Inferior parietal cortex (tissue), 1 donor: ENCODE measurements at regions not wholly inside any gene's neighbourhood (a gene's known extent, or its start where the extent isn't known, plus 50 kb on each side); places are given as distances from the start of the nearest gene placed in this dataset.

Experiments used
- DNase-seq: peaks from one replicate; pipeline ENCODE4 v3.0.0-alpha.2; 2016; ENCODE audit errors: extremely low spot score

DNA sequence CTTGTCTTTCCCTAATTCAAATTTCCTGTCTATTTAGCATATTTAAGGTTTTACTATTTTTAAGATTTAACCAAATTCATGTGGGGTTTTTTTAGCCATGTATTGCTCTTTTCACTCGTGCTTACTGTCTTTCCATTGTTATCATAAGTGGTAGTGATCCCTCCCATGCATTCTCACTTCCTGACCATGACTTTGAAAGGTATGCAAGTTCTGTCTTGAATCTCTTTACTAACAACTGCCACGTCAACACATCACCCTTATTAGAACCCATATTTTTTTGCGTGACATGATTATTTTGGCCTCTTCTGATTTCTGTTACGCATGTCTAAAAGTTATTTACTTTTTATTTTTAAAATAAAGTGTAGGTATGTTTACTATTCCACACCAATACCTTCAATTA, 94.7 kb upstream of the CDH6 start:
- no peak for DNase-seq

DNA sequence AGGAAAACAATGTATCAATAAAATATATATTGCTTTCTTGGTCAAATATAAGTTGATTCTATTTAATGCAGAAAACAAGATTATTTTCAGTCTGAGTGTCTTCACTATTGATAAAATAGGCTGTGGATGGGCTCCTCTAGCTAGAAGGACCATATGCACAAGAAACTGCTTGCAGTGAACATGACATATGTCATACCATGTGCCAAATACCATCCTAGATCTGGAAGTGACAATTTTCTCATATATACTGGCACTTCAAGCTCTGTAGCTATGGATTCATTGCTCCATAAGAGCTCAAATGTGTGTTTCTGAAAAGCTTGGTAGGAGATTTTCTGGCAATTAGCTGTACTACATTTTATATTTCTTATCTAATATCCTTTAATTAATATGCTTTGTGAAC, 95.6 kb upstream of the CDH6 start:
- no peak for DNase-seq

- DNase-seq = no peak
Measured at GRCh38 chr5:31096238-31096865, 97.1 kb upstream of the CDH6 start.

GRCh38 chr5:31095796-31096195, 97.7 kb upstream of the CDH6 start:
- no peak for DNase-seq

DNA sequence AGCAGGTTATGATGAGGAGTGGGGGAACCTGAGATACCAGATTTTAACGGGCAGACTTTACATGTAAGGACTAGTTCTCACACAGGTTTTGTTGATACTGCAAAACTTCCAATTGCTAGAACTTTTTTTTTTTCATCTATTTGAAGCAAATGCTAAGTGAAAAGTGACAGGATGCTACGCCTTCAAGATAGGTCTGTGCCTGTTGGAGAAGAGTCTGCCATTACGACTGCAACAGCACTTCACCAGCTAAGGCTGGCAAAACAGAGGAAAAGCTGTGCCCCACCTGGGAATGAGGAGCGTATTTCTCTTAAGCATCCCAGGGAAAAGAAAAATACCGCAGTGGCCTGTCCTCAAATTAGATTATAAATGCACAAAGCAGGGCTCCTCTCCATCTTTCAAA, 102.0 kb upstream of the CDH6 start:
- no peak for DNase-seq

- no peak for DNase-seq
Measured at GRCh38 chr5:31090467-31090866, 103.0 kb upstream of the CDH6 start.

- DNase-seq = no peak
Measured at GRCh38 chr5:31086839-31087415, 106.6 kb upstream of the CDH6 start.

DNA sequence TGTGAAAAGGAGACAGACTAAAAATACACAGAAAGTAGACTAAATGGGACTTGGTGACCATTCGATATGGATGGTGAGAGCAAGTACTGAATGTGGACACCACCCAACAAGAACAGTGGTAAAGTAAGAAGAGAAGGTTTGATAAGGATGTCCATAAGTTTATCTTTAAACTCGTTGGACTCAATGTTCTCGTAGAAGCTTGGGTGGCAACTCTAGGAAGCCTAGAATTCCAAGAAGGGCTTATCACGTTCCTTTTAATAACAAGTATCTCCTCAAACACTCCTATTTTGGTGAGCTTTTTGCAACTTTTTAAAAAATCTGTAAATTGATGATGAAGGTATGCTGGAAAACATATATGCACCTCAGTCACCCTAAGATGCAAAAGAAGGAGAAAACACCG, 108.6 kb upstream of the CDH6 start:
- DNase-seq = no peak

GRCh38 chr5:31083364-31083763, 110.1 kb upstream of the CDH6 start:
- DNase-seq = no peak

DNA sequence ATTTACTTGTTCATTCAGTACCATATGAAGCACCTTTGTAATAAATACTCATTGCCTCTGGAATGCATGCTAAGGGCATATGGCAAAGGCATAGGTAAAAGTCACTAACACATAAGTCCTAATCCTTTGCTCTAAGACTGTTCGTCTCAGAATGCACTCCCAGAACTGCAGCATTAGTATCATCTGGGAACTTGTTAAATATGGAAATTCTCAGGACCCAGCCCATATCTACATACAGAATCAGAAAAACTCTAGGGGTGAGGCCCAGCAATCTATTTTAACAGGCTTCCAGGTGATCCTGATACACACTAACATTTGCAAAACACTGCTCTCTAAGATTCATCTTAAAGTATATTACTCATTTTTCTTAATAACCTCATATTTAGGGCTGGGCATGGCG, 113.8 kb upstream of the CDH6 start:
- DNase-seq = no peak

- no peak for DNase-seq
Measured at GRCh38 chr5:31078956-31079355, 114.5 kb upstream of the CDH6 start.

DNA sequence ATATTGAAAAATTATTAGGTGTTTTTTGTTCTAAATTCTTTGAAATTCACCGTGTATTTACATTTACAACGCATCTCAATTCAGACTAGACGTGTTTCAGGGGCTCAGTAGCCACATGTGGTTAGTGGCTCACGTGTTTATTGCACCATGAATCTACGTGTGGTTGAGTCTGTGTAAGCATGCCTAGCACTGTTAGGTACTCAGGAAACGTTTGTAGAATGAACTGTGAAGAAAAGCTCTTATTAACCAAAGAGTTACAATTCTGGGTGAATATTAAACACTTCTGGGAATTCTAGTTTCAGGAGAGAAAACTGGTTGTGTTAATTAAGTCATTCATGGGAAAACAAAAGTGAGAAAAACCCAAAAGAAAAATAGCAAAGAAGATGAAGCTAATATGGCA, 117.5 kb upstream of the CDH6 start:
- DNase-seq = no peak

DNA sequence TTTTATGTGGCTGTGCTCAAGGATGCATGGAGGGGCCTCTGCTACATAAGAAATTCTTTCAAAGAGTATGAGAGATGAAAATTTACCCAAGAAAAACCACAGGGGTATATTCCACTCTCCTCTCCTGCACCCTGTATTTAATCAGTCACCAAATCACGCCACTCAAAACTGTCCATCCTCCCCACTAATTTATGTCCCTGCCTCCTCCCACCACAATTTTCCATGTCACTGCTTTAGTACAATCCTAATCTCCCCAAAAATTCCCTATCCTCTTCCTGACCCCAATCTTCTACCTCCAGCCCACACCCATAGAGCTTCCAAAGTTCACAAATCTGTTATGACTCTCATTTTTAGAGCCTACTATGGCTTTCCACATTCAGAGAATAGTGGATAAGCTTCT, 125.2 kb upstream of the CDH6 start:
- DNase-seq = no peak

- DNase-seq = no peak
Measured at GRCh38 chr5:31066655-31067328, 126.7 kb upstream of the CDH6 start.

DNA sequence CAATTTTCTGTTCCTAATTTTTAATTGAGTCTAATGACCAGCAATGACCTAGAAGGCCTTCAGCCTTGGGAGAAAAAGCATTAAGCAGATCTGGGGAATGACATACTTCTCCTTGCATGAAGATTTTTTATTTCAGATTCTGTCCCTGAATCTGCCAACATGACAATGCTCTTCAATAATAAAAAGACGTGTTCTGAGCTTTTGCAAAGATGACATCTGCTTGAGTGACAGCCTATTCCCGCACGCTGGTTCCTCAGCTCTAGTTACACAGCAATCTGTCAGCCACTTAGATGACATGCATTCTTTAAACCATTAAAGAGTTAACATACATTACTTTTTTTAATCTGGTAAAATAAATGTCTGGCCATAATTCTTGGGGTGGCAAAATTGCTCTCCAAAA, 129.3 kb upstream of the CDH6 start:
- DNase-seq = no peak

- no peak for DNase-seq
Measured at GRCh38 chr5:31062902-31063580, 130.4 kb upstream of the CDH6 start.

GRCh38 chr5:31059889-31060288, 133.6 kb upstream of the CDH6 start:
- no peak for DNase-seq

GRCh38 chr5:31054453-31054852, 139.0 kb upstream of the CDH6 start:
- no peak for DNase-seq

DNA sequence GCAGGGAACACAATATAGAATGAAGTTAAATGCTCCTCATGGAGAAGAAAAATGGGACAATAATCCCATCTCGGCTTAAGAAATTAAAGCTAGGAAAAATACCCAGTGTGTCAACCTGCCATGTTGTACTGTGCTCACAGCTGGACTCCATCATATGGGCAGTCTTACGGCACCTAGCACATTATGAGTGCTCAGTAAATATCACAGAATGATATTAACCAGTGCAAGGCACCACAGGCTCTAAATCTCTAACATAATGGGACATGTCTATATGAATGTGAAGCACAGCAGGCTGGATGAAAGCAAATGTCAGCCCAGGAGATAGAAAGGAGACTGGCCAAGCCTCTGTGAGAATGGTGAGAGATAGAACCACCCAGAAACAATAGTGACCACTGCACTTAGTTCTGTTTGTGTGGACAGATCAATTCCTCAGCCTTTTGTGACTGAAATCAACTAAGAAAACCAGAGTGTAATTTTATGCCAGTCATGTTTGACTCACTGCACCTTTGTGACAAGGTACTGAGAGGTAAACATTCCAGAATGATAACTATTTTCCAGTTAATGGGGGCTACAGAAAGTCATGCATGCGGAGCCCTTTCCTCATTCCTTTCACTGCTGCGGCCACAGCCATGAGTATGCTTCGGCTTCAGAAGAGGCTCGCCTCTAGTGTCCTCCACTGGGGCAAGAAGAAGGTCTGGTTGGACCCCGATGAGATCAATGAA, 140.4 kb upstream of the CDH6 start:
- DNase-seq = no peak

- no peak for DNase-seq
Measured at GRCh38 chr5:31051316-31051715, 142.2 kb upstream of the CDH6 start.

DNA sequence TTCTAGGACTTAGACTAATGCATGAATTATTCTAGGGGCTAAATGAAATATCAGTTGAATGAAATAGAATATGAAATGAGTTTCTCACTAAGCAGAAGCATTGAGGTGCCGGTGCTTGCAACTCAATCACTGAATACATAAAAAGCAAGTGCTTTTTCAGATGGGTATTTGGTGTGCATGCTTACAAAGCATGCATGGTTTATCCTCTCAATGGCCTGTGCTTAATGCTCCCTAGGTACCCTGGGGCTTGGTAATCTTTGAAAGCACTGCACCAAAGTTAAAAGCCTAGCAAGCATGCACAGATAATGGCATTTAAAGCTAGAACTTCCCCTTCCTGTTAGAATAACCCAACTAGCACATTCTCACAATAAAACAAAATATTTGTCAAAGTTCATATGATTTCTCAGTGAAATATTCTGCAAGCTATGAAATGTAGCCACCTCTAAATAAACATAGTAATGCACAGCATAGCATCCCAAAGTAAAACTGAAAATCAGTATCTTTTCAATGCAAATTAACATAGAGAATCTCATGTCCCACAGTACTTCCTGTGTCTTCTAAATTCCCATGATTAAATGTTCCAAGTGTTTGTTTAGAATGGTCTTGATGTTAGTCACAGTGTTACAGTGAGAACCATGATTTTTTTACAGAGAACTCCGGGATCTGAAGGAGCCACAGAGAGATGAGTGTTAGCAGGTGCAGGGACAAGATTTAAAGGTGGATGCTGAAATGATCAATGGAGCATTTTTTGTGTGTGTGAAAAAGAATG, 143.4 kb upstream of the CDH6 start:
- no peak for DNase-seq

DNA sequence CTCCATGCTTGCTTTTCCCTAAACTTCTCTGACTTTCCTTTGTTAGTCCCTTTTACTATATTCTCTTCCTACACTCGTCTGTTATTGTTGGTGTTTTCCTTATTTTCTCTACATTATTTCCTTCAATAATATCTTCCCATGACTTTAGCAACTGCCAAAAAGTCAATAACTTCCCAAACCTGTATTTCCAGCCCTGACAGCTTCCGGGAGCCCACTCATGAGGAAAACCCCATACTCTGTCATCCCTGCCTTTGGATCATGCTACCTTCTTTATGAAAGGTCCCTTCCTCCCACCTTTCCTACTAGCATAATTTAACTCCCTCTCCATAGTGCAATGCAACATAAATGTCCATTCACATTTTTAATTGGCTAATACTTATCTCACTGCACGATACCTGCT, 144.0 kb upstream of the CDH6 start:
- DNase-seq = no peak
